B cell (primary cell): ENCODE measurements at regions not wholly inside any gene's neighbourhood (a gene's known extent, or its start where the extent isn't known, plus 50 kb on each side); places are given as distances from the start of the nearest gene placed in this dataset.

Experiments
- ATAC-seq: fragments of 200-7000 bp; cut with Tn5 transposase; one replicate; pipeline ENCODE4 v1.10.0; 2021; ENCODE audit warnings: low read depth, mild to moderate bottlenecking, moderate number of reproducible peaks, moderate library complexity
- CTCF ChIA-PET: fragments of 350-600 bp; sonication (Branson Sonifier 250); formaldehyde crosslinking; loops from one replicate; lab custom pipeline; 2021; ENCODE audit warnings: antibody characterized with exemption, inconsistent platforms; lab: Charles Lee
- POLR2A ChIA-PET: fragments of 350-600 bp; sonication (Branson Sonifier 250); formaldehyde crosslinking; loops from one replicate; lab custom pipeline; 2021; ENCODE audit warnings: antibody characterized with exemption; lab: Charles Lee
- DNase-seq: peaks from one replicate; pipeline ENCODE4 v3.0.0; 2013
- H2AFZ ChIP-seq: 2 replicates; pipeline ENCODE4 v1.6.1; 2012; ENCODE audit warnings: mild to moderate bottlenecking, low read depth, low read length; ENCODE audit not compliant: insufficient read depth, poor library complexity, severe bottlenecking
- H3K27ac ChIP-seq, 2 donors: 1 replicate in 1 of 2; 2 replicates in 1 of 2; pipeline ENCODE4 v1.5.1; 2012 to 2013; ENCODE audit warnings: low read length in 2 of 2, mild to moderate bottlenecking in 2 of 2, moderate library complexity in 1 of 2
- H3K27me3 ChIP-seq, 4 experiments: fragments of 200-600 bp in 1 of 4; sonication (generic) in 1 of 4; replicated peaks in 1 of 4; 1 replicate in 2 of 4; 2 replicates in 2 of 4; pipeline versions ENCODE4 v1.6.1 to v1.7.0; 2013 to 2016; ENCODE audit warnings: low read length in 3 of 4, mild to moderate bottlenecking in 2 of 4, mixed read lengths in 1 of 4, moderate library complexity in 1 of 4; ENCODE audit not compliant: insufficient read depth in 4 of 4, control insufficient read depth in 3 of 4; ENCODE audit errors: control extremely low read depth in 1 of 4
- H3K36me3 ChIP-seq, 2 experiments: replicated peaks in 1 of 2; 1 replicate in 1 of 2; 2 replicates in 1 of 2; pipeline versions ENCODE4 v1.6.1 to v1.7.1; 2013; ENCODE audit warnings: low read length in 1 of 2; ENCODE audit not compliant: insufficient read depth in 2 of 2, control insufficient read depth in 1 of 2; ENCODE audit errors: control extremely low read depth in 1 of 2, extremely low read depth in 1 of 2
- H3K4me1 ChIP-seq, 2 donors: fragments of 200-600 bp in 1 of 2; sonication (generic) in 1 of 2; 1 replicate in 1 of 2; 2 replicates in 1 of 2; pipeline versions ENCODE4 v1.5.1 to v1.6.1; 2013 to 2017; ENCODE audit warnings: low read length in 2 of 2; ENCODE audit not compliant: control insufficient read depth in 2 of 2, insufficient read depth in 2 of 2
- H3K4me2 ChIP-seq: replicated peaks from 2 replicates; pipeline ENCODE3; 2012; ENCODE audit warnings: mild to moderate bottlenecking, low read depth, low read length; ENCODE audit not compliant: poor library complexity, severe bottlenecking
- H3K4me3 ChIP-seq, 5 experiments: fragments of 200-600 bp in 1 of 5; sonication (generic) in 1 of 5; 1 replicate in 3 of 5; 2 replicates in 2 of 5; pipeline versions ENCODE4 v1.5.1 to v1.7.0; 2011 to 2016; ENCODE audit warnings: low read length in 4 of 5, mild to moderate bottlenecking in 4 of 5, low read depth in 2 of 5, control low read depth in 1 of 5, moderate library complexity in 1 of 5; ENCODE audit not compliant: insufficient read depth in 1 of 5; ENCODE audit errors: control extremely low read depth in 1 of 5, extremely low read depth in 1 of 5
- H3K79me2 ChIP-seq: fragments of 200-600 bp; sonication (generic); one replicate; pipeline ENCODE4 v1.6.0; 2016; ENCODE audit warnings: low read length; ENCODE audit not compliant: control insufficient read depth, insufficient read depth
- H3K9ac ChIP-seq: fragments of 200-600 bp; sonication (generic); 2 replicates; pipeline ENCODE4 v1.6.1; 2017; ENCODE audit warnings: mild to moderate bottlenecking, low read length, moderate library complexity
- H3K9me3 ChIP-seq, 3 donors: one replicate each; pipeline versions ENCODE4 v1.6.1 to v1.7.1; 2013; ENCODE audit warnings: low read length in 2 of 3; ENCODE audit not compliant: control insufficient read depth in 2 of 3, insufficient read depth in 1 of 3; ENCODE audit errors: control extremely low read depth in 1 of 3
- H4K20me1 ChIP-seq: 2 replicates; pipeline ENCODE4 v1.6.0; 2012; ENCODE audit warnings: mild to moderate bottlenecking, low read length; ENCODE audit not compliant: insufficient read depth, control insufficient read depth, poor library complexity, severe bottlenecking
- H3K27ac Mint-ChIP-seq: one replicate; pipeline ENCODE4 v1.8.0; 2021; ENCODE audit warnings: mixed read lengths
- H3K27me3 Mint-ChIP-seq: one replicate; pipeline ENCODE4 v1.8.0; 2021; ENCODE audit warnings: mixed read lengths
- H3K4me1 Mint-ChIP-seq: one replicate; pipeline ENCODE4 v1.8.0; 2021; ENCODE audit warnings: mixed read lengths
- H3K4me3 Mint-ChIP-seq: one replicate; pipeline ENCODE4 v1.8.0; 2021; ENCODE audit warnings: mixed read lengths
- H3K9me3 Mint-ChIP-seq: one replicate; pipeline ENCODE4 v1.8.0; 2022; ENCODE audit warnings: mixed read lengths; ENCODE audit not compliant: insufficient read depth
- CTCF ChIP-seq: fragments of 200-600 bp; IDR thresholded peaks from one replicate; pipeline ENCODE4 v1.8.0; 2022; ENCODE audit warnings: antibody characterized with exemption, mild to moderate bottlenecking
- EZH2 ChIP-seq: IDR thresholded peaks from 2 replicates; pipeline ENCODE4 v1.6.1; 2012; ENCODE audit warnings: borderline replicate concordance, low read depth, mild to moderate bottlenecking, moderate library complexity, low read length; ENCODE audit not compliant: insufficient read depth, poor library complexity, severe bottlenecking
- WGBS: methylation state at CpG from one replicate; pipeline ENCODE4 v1.1.5; 2013; ENCODE audit warnings: missing lambda C conversion rate; ENCODE audit not compliant: insufficient coverage; 5-methylcytosine and 5-hydroxymethylcytosine counted together
- intact Hi-C: fragments of 100-400 bp; cut with micrococcal nuclease; formaldehyde crosslinking; loops from one replicate; pipeline ENCODE4 v1.10.0; 2022

GRCh38 chr6:78615430-78615904, 251.9 kb upstream of the IRAK1BP1 start:
- Mint-ChIP-seq H3K27me3 (no peaks in the 10 kb centered on the region), H3K9me3 (no peaks in the 10 kb centered on the region), H3K4me1 (no peaks in the 10 kb centered on the region), H3K27ac (no peak overlapping the region), H3K4me3 (no peak overlapping the region)
- POLR2A ChIA-PET: no interaction called here
- H3K4me1 ChIP-seq: no peaks in the 10 kb centered on the region
- whole genome bisulfite sequencing: no CpG with 5 or more reads among the region's 1 CpG
- H3K27me3 ChIP-seq: no peaks in the 10 kb centered on the region
- ATAC-seq (no peak), DNase-seq (no peak)
- H3K27ac ChIP-seq: no peak overlapping the region
- H3K4me2 ChIP-seq: no peak overlapping the region
- no peaks in the 10 kb centered on the region for H3K79me2 ChIP-seq
- no peak overlapping the region for H2AFZ ChIP-seq
- H3K9me3 ChIP-seq: no peaks in the 10 kb centered on the region
- H3K36me3 ChIP-seq: no peaks in the 10 kb centered on the region
- CTCF ChIA-PET: no interaction called here
- H3K4me3 ChIP-seq: no peak overlapping the region
- no peaks in the 10 kb centered on the region for H4K20me1 ChIP-seq
- intact Hi-C loops: no loop called here
- TF ChIP-seq CTCF: no peak
- TF ChIP-seq EZH2: no peak
- no peak overlapping the region for H3K9ac ChIP-seq

GRCh38 chr6:78618970-78619369, 248.4 kb upstream of the IRAK1BP1 start:
- Mint-ChIP-seq H3K4me3 (no peak overlapping the region), H3K27ac (no peak overlapping the region), H3K9me3 (no peaks in the 10 kb centered on the region), H3K27me3 (no peaks in the 10 kb centered on the region), H3K4me1 (no peaks in the 10 kb centered on the region)
- Histone ChIP-seq H3K27me3 (no peaks in the 10 kb centered on the region), H3K4me3 (no peak overlapping the region), H3K4me2 (no peak overlapping the region), H3K27ac (no peak overlapping the region), H3K79me2 (no peaks in the 10 kb centered on the region), H3K36me3 (no peaks in the 10 kb centered on the region), H3K4me1 (no peaks in the 10 kb centered on the region), H3K9me3 (no peaks in the 10 kb centered on the region), H3K9ac (no peak overlapping the region), H4K20me1 (no peaks in the 10 kb centered on the region), H2AFZ (no peak overlapping the region)
- ATAC-seq (no peak), DNase-seq (no peak)
- WGBS: no CpG with 5 or more reads among the region's 2 CpGs
- TF ChIP-seq EZH2 (no peak), CTCF (no peak)
- ChIA-PET CTCF (no interaction called here), POLR2A (no interaction called here)
- intact Hi-C loops: no loop called here
